ENCODE measurements at regions not wholly inside any gene's neighbourhood (a gene's known extent, or its start where the extent isn't known, plus 50 kb on each side); places are given as distances from the start of the nearest gene placed in this dataset.

- H3K27me3 ChIP-seq: no peaks in the 10 kb centered on the region
- H3K4me1 ChIP-seq: no peaks in the 10 kb centered on the region
- TF ChIP-seq POLR2AphosphoS5 (IDR thresholded peaks at IDR 0.05) (no peak), EP300 (IDR thresholded peaks at IDR 0.05) (no peak), POLR2A (IDR thresholded peaks at IDR 0.05) (no peak)
- TF ChIP-seq, protein P1, sequence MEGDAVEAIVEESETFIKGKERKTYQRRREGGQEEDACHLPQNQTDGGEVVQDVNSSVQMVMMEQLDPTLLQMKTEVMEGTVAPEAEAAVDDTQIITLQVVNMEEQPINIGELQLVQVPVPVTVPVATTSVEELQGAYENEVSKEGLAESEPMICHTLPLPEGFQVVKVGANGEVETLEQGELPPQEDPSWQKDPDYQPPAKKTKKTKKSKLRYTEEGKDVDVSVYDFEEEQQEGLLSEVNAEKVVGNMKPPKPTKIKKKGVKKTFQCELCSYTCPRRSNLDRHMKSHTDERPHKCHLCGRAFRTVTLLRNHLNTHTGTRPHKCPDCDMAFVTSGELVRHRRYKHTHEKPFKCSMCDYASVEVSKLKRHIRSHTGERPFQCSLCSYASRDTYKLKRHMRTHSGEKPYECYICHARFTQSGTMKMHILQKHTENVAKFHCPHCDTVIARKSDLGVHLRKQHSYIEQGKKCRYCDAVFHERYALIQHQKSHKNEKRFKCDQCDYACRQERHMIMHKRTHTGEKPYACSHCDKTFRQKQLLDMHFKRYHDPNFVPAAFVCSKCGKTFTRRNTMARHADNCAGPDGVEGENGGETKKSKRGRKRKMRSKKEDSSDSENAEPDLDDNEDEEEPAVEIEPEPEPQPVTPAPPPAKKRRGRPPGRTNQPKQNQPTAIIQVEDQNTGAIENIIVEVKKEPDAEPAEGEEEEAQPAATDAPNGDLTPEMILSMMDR (IDR thresholded peaks at IDR 0.05): no peak
- WGBS, 2 donors: 96 to 98% methylated on average over 17 to 29 of the region's 29 CpGs
- H3K36me3 ChIP-seq: no peaks in the 10 kb centered on the region
- H3K27ac ChIP-seq: no peak overlapping the region
- H3K9me3 ChIP-seq: no peaks in the 10 kb centered on the region
- ATAC-seq (ENCODE audit: low FRiP score in 2 of 2) (no peak), DNase-seq (peak in 1 of 2 donors; percentile 82)
- H3K4me3 ChIP-seq: no peak overlapping the region
Observed at GRCh38 chr2:53259395-53260009, 508.1 kb upstream of the CHAC2 start.

DNA sequence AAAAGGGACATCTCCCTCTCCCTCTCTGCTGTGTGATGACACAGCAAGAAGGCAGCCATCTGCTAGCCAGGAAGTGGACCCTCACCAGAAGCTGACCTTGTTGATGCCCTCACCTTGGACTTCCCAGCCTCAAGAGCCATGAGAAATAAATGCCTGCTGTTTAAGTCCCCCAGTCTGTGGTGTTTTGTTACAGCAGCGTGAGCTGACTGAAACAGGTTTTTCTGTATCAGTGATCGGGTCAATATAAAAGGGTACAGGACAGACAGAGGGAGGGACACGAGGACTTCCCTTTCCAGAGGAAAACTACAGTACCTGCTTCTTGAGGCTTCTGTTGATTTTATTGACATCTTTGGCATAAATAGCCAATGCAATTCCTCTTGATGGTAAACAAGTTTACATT lies 510.3 kb upstream of the CHAC2 start:
- no peak for ATAC-seq (ENCODE audit: low FRiP score in 2 of 2)
- 91 to 93% methylated on average over 3 of the region's 3 CpGs for WGBS, 2 donors

DNA sequence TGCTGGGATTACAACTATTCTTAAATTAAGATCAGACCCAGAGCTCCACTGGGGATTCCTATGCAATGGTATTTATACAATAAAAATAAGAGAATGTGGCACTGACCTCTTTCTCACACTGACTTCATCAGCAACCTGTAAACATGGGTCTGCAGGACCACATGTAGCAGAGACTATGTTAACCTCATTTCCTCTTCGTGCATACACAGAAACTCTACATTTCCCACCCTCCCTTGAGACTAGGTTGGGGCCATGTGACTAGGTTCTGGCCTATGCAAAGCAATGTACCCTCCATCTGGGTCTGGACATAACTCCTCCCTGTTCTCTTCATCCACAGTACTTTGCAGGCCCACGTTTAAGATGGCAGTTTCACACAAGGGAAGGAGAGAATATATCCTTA lies 514.4 kb upstream of the CHAC2 start:
- Histone ChIP-seq H3K27me3 (no peaks in the 10 kb centered on the region), H3K27ac (no peak overlapping the region), H3K4me1 (peaks cover 0 to 8% (median 0%) of the 10 kb centered on the region in 4 donors), H3K36me3 (no peaks in the 10 kb centered on the region), H3K4me3 (no peak overlapping the region), H3K9me3 (no peaks in the 10 kb centered on the region)
- ATAC-seq (ENCODE audit: low FRiP score in 2 of 2) (no peak), DNase-seq (no peak)
- WGBS, 2 donors: 75 to 83% methylated on average over 2 of the region's 2 CpGs
- no peak for TF ChIP-seq EP300 (IDR thresholded peaks at IDR 0.05)
- no peak for TF ChIP-seq POLR2AphosphoS5 (IDR thresholded peaks at IDR 0.05)
- TF ChIP-seq, protein P1 (IDR thresholded peaks at IDR 0.05): no peak
- TF ChIP-seq POLR2A (IDR thresholded peaks at IDR 0.05): no peak

More for the DNA sequence above, 510.3 kb upstream of the CHAC2 start:
- TF ChIP-seq POLR2AphosphoS5 (IDR thresholded peaks at IDR 0.05) (no peak), POLR2A (IDR thresholded peaks at IDR 0.05) (no peak), EP300 (IDR thresholded peaks at IDR 0.05) (no peak)
- no peaks in the 10 kb centered on the region for H3K9me3 ChIP-seq
- no peaks in the 10 kb centered on the region for H3K36me3 ChIP-seq
- no peak for DNase-seq
- no peaks in the 10 kb centered on the region for H3K4me1 ChIP-seq
- H3K4me3 ChIP-seq: no peak overlapping the region
- H3K27me3 ChIP-seq: no peaks in the 10 kb centered on the region
- no peak overlapping the region for H3K27ac ChIP-seq

DNA sequence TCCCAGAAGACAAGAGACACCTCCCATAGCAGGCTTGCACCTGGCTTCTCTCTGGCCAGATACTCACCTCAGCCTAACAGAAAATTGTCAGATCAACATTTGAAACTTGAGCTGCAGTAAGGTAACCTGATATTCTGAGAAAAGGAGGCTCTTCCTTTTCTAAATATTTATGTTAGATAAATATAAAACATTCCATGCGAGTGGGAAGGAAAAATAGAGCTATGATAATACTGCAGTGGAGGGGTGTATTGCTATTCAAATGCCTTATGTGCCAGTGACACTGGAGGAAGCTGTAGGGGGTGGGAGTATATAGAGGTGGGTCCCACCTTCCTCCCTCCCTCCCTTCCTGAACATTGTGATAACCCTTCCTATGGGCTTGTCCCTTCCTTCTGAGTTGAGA lies 515.5 kb upstream of the CHAC2 start:
- TF ChIP-seq POLR2AphosphoS5 (IDR thresholded peaks at IDR 0.05) (no peak), EP300 (IDR thresholded peaks at IDR 0.05) (no peak), POLR2A (IDR thresholded peaks at IDR 0.05) (no peak)
- TF ChIP-seq, protein P1 (IDR thresholded peaks at IDR 0.05): no peak
- Histone ChIP-seq H3K4me3 (no peak overlapping the region), H3K27me3 (no peaks in the 10 kb centered on the region), H3K36me3 (no peaks in the 10 kb centered on the region), H3K27ac (no peak overlapping the region), H3K4me1 (peaks cover 0 to 8% (median 0%) of the 10 kb centered on the region in 4 donors), H3K9me3 (no peaks in the 10 kb centered on the region)
- 0 to 56% methylated on average over 1 of the region's 1 CpG for WGBS, 2 donors
- ATAC-seq (ENCODE audit: low FRiP score in 2 of 2) (no peak), DNase-seq (no peak)

DNA sequence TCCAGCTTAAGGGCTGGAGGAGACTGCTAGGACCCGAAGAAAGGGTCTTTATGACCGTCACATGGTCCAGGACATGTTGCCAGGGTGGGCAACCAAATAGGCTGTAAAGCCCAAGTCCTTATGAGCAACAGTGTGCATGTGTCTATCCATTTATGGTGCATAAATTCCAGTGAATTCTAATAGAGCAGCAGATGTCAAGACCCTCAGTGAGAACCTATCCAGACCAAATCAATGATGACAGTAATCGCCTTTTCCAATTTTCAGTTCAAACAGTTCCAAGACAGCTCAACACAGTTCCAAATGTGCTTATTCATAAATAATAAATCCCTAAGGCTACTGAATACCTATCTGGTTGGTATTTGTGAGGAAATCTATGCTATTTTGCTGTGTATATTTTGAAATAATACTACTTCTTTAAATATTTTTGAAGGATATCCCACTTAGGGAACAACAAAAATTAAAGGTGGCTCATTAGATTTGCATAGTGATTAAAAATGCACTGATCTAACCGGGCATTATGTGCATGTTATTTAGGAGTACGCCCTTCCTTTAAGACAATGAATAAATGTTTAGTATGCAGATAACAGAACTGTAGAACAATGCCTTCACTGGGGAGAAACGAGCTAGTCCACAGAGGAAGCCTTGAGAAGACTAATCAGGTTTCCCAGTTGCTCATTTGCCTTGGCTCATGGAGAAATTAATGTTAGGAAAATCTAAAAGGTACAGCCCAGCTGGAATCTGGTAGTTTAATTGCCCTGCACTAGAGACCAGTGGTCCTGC lies 519.5 kb upstream of the CHAC2 start:
- Histone ChIP-seq H3K4me1 (peaks cover 0 to 8% (median 0%) of the 10 kb centered on the region in 4 donors), H3K27me3 (no peaks in the 10 kb centered on the region), H3K36me3 (no peaks in the 10 kb centered on the region), H3K27ac (peak overlapping the region in 2 of 4 donors; percentile 7 to 14), H3K4me3 (no peak overlapping the region), H3K9me3 (no peaks in the 10 kb centered on the region)
- 78 to 82% methylated on average over 6 of the region's 6 CpGs for WGBS, 2 donors
- no peak for DNase-seq
- TF ChIP-seq POLR2A (IDR thresholded peaks at IDR 0.05): no peak
- TF ChIP-seq EP300 (IDR thresholded peaks at IDR 0.05): no peak
- TF ChIP-seq, protein P1 (IDR thresholded peaks at IDR 0.05): no peak
- TF ChIP-seq POLR2AphosphoS5 (IDR thresholded peaks at IDR 0.05): no peak
- ATAC-seq (ENCODE audit: low FRiP score in 2 of 2): no peak
